Neutrophil (primary cell): ENCODE measurements at regions not wholly inside any gene's neighbourhood (a gene's known extent, or its start where the extent isn't known, plus 50 kb on each side); places are given as distances from the start of the nearest gene placed in this dataset.

Source experiments
- H3K27ac ChIP-seq: fragments of 200-600 bp; sonication (generic); 2 replicates; pipeline ENCODE4 v1.5.1; 2016; ENCODE audit warnings: mild to moderate bottlenecking, moderate library complexity
- H3K27me3 ChIP-seq: fragments of 200-600 bp; sonication (generic); 2 replicates; pipeline ENCODE4 v1.6.0; 2016; ENCODE audit warnings: mild to moderate bottlenecking
- H3K36me3 ChIP-seq: fragments of 200-600 bp; sonication (generic); 2 replicates; pipeline ENCODE4 v1.5.1; 2017
- H3K4me1 ChIP-seq, 2 experiments: fragments of 200-600 bp in 1 of 2; sonication (generic) in 1 of 2; 1 replicate in 1 of 2; 2 replicates in 1 of 2; pipeline versions ENCODE4 v1.5.1 to v1.6.1; 2013 to 2016; ENCODE audit warnings: low read depth in 1 of 2, low read length in 1 of 2, mild to moderate bottlenecking in 1 of 2, moderate library complexity in 1 of 2; ENCODE audit not compliant: control insufficient read depth in 1 of 2, insufficient read depth in 1 of 2
- H3K4me3 ChIP-seq, 2 experiments: fragments of 200-600 bp in 1 of 2; sonication (generic) in 1 of 2; 1 replicate in 1 of 2; 2 replicates in 1 of 2; pipeline ENCODE4 v1.5.1; 2013 to 2016; ENCODE audit warnings: low read depth in 1 of 2, low read length in 1 of 2, mild to moderate bottlenecking in 1 of 2, moderate library complexity in 1 of 2
- H3K9me3 ChIP-seq: fragments of 200-600 bp; sonication (generic); 2 replicates; pipeline ENCODE4 v1.5.1; 2016
- CTCF ChIP-seq: fragments of 200-600 bp; sonication (generic); IDR thresholded peaks from 2 replicates; pipeline ENCODE4 v1.5.1; 2016; ENCODE audit warnings: antibody characterized with exemption

GRCh38 chr17:74148446-74148845, 55.0 kb upstream of the RPL38 start:
- peaks cover 28% of the 10 kb centered on the region for H3K27me3 ChIP-seq
- H3K4me1 ChIP-seq, result no peaks in the 10 kb centered on the region
- H3K9me3 ChIP-seq, result peaks cover 2% of the 10 kb centered on the region
- no peaks in the 10 kb centered on the region for H3K36me3 ChIP-seq
- H3K27ac ChIP-seq, result no peak overlapping the region
- no peak overlapping the region for H3K4me3 ChIP-seq
- no peak for TF ChIP-seq CTCF

DNA sequence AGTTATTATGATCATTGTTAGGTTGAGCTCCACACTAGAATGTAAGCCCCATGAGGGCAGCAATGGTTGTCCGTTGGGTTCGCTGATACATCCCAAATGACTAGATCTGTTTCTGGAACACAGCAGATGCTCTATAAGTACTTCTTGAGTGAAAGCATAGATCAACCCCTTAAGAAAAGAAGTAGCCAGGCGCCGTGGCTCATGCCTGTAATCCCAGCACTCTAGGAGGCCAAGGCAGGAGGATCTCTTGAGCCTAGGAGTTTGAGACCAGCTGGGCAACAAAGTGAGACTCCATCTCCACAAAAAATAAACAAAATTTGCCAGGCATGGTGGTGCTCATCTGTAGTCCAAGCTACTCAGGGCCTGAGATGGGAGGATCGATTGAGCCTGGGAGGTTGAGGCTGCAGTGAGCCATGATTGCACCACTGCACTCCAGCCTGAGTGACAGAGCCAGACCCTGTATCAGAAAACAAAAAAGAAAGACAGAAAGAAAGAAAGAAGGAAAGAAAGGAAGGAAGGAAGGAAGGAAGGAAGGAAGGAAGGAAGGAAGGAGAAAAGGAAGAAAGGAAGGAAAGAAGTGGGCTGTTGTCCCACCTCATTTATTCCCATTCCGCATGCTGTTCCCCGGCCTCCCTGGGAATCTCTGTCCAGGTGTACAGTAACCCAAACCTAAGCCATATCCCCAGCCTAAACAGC, 54.4 kb upstream of the RPL38 start:
- Histone ChIP-seq H3K4me1 (no peaks in the 10 kb centered on the region), H3K9me3 (no peaks in the 10 kb centered on the region), H3K27me3 (peaks cover 28% of the 10 kb centered on the region), H3K36me3 (no peaks in the 10 kb centered on the region), H3K27ac (no peak overlapping the region), H3K4me3 (no peak overlapping the region)
- no peak for TF ChIP-seq CTCF

GRCh38 chr17:74149597-74150427, 53.7 kb upstream of the RPL38 start:
- no peak for TF ChIP-seq CTCF
- peaks cover 28% of the 10 kb centered on the region for H3K27me3 ChIP-seq
- H3K27ac ChIP-seq, result no peak overlapping the region
- H3K4me1 ChIP-seq, result no peaks in the 10 kb centered on the region
- H3K9me3 ChIP-seq, result no peaks in the 10 kb centered on the region
- no peak overlapping the region for H3K4me3 ChIP-seq
- H3K36me3 ChIP-seq, result no peaks in the 10 kb centered on the region

GRCh38 chr17:74150428-74151025, 53.0 kb upstream of the RPL38 start:
- Histone ChIP-seq H3K9me3 (no peaks in the 10 kb centered on the region), H3K4me1 (no peaks in the 10 kb centered on the region), H3K4me3 (no peak overlapping the region), H3K27ac (no peak overlapping the region), H3K27me3 (peaks cover 29% of the 10 kb centered on the region), H3K36me3 (no peaks in the 10 kb centered on the region)
- no peak for TF ChIP-seq CTCF

GRCh38 chr17:74151551-74152315, 51.7 kb upstream of the RPL38 start:
- H3K9me3 ChIP-seq, result no peaks in the 10 kb centered on the region
- no peak for TF ChIP-seq CTCF
- no peak overlapping the region for H3K27ac ChIP-seq

More at GRCh38 chr17:74151551-74152315, 51.7 kb upstream of the RPL38 start:
- Histone ChIP-seq H3K4me1 (no peaks in the 10 kb centered on the region), H3K4me3 (no peak overlapping the region), H3K27me3 (peaks cover 35% of the 10 kb centered on the region), H3K36me3 (no peaks in the 10 kb centered on the region)
